ENCODE measurements at regions not wholly inside any gene's neighbourhood (a gene's known extent, or its start where the extent isn't known, plus 50 kb on each side); places are given as distances from the start of the nearest gene placed in this dataset.

GRCh38 chr4:92241094-92241493, 62.7 kb upstream of the GRID2 start:
- no peak for TF ChIP-seq NR2C2 (CRISPR knock-in tag; IDR thresholded peaks at IDR 0.05)
- TF ChIP-seq JUN (CRISPR knock-in tag; IDR thresholded peaks at IDR 0.05) = no peak
- no peak for TF ChIP-seq CREB1 (CRISPR knock-in tag; IDR thresholded peaks at IDR 0.05)
- no peak for TF ChIP-seq SP1 (CRISPR knock-in tag; conservative IDR thresholded peaks at IDR 0.05)
- no peak for TF ChIP-seq GRHL2 (CRISPR knock-in tag; IDR thresholded peaks at IDR 0.05; ENCODE audit: insufficient replicate concordance, severe bottlenecking)
- no peak for TF ChIP-seq ZNF512 (CRISPR knock-in tag; IDR thresholded peaks at IDR 0.05; ENCODE audit: borderline replicate concordance)
- TF ChIP-seq TEAD4 (CRISPR knock-in tag; IDR thresholded peaks at IDR 0.05) = no peak
- TF ChIP-seq ATF2 (CRISPR knock-in tag; IDR thresholded peaks at IDR 0.05; ENCODE audit: borderline replicate concordance, low read depth) = no peak
- TF ChIP-seq ERG (CRISPR knock-in tag; IDR thresholded peaks at IDR 0.05) = no peak
- Mint-ChIP-seq H3K27ac (no peak overlapping the region), H3K36me3 (peaks cover 15% of the 10 kb centered on the region), H3K4me3 (no peak overlapping the region), H3K4me1 (peaks cover 8% of the 10 kb centered on the region), H3K27me3 (ENCODE audit: low read depth) (peaks cover 90% of the 10 kb centered on the region), H3K9me3 (peaks cover 15% of the 10 kb centered on the region)
- ChIA-PET CTCF (no interaction called here), POLR2A (no interaction called here)
- DNase-seq (ENCODE audit: low spot score) (no peak), ATAC-seq (no peak)

GRCh38 chr4:92246384-92246783, 57.4 kb upstream of the GRID2 start:
- peaks cover 39% of the 10 kb centered on the region for H3K9me3 Mint-ChIP-seq
- H3K27me3 Mint-ChIP-seq (ENCODE audit: low read depth) = peaks cover 85% of the 10 kb centered on the region
- DNase-seq (ENCODE audit: low spot score) (no peak), ATAC-seq (no peak)
- H3K27ac Mint-ChIP-seq = no peak overlapping the region
- no peak overlapping the region for H3K4me3 Mint-ChIP-seq
- CTCF ChIA-PET = no interaction called here
- POLR2A ChIA-PET = no interaction called here
- H3K36me3 Mint-ChIP-seq = peaks cover 22% of the 10 kb centered on the region
- H3K4me1 Mint-ChIP-seq = peaks cover 2% of the 10 kb centered on the region; the same call in 1 of the 2 replicates
- TF ChIP-seq ZSCAN18 (CRISPR knock-in tag; IDR thresholded peaks at IDR 0.05) (no peak), HMGXB4 (CRISPR knock-in tag; IDR thresholded peaks at IDR 0.05) (no peak), TP53 (CRISPR knock-in tag; IDR thresholded peaks at IDR 0.05) (no peak), ZMAT4 (CRISPR knock-in tag; IDR thresholded peaks at IDR 0.05) (no peak), MLX (CRISPR knock-in tag; IDR thresholded peaks at IDR 0.05) (no peak), SOX15 (CRISPR knock-in tag; IDR thresholded peaks at IDR 0.05) (no peak), ZNF512 (CRISPR knock-in tag; IDR thresholded peaks at IDR 0.05; ENCODE audit: borderline replicate concordance) (no peak), CREB1 (CRISPR knock-in tag; IDR thresholded peaks at IDR 0.05) (no peak), FOXP4 (CRISPR knock-in tag; IDR thresholded peaks at IDR 0.05) (no peak), AFF4 (CRISPR knock-in tag; IDR thresholded peaks at IDR 0.05; ENCODE audit: borderline replicate concordance) (no peak)
